ENCODE measurements at regions not wholly inside any gene's neighbourhood (a gene's known extent, or its start where the extent isn't known, plus 50 kb on each side); places are given as distances from the start of the nearest gene placed in this dataset.

DNA sequence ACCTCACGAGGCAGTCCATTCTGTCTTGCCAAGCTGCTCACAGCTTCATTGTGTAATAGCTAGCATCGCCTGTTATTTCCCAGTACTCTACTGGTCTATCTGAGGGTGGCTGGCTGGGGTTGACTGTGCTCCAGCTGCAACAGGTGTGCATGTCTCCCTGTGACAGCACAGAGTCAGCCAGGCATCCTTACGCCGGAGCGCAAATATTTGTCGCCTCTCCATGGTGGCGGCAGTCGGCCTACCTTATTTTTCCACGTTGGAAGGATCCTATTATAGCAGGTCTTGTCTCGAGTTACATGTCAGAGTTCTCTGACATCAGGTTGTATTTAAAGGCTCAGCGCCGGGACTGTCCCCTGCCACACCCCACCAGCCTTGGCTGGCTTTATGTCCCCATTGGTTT lies 307.1 kb downstream of the TLE3 start:
- H4K5ac ChIP-seq (ENCODE audit: low read depth, low read length), result no peak overlapping the region
- H2BK5ac ChIP-seq (ENCODE audit: low read depth, low read length, poor library complexity, severe bottlenecking), result no peak overlapping the region
- intact Hi-C loops (cut with micrococcal nuclease), result no loop called here
- H4K8ac ChIP-seq (ENCODE audit: low read depth in 2 of 2, low read length in 2 of 2), result no peak overlapping the region
- no peak overlapping the region for H4K91ac ChIP-seq (ENCODE audit: insufficient read depth, low read depth, low read length)
- no peak overlapping the region for H2BK120ac ChIP-seq (ENCODE audit: low read depth, low read length)
- no peak for DNase-seq
- 93% methylated on average over 9 of the region's 12 CpGs; no CpG with 5 or more reads in 1 of the 2 experiments for WGBS, 2 experiments (ENCODE audit: extremely low coverage in 2 of 2, insufficient read length in 1 of 2)
- H3K27me3 ChIP-seq (ENCODE audit: control insufficient read depth, insufficient read depth, low read length), result peaks cover 22% of the 10 kb centered on the region
- no peak overlapping the region for H3K9ac ChIP-seq (ENCODE audit: low read depth, low read length)
- H3K14ac ChIP-seq (replicated peaks; ENCODE audit: low read depth, low read length), result no peak overlapping the region
- H3K56ac ChIP-seq (ENCODE audit: extremely low read depth, insufficient read depth, low read length), result no peak overlapping the region
- no peak overlapping the region for H3K4me3 ChIP-seq (ENCODE audit: insufficient read depth, low read depth, low read length)
- no peak for ATAC-seq (ENCODE audit: low read depth)
- H2AK5ac ChIP-seq (ENCODE audit: low read depth, low read length), result no peak overlapping the region
- POLR2A ChIA-PET (ENCODE audit: unreplicated experiment), result no interaction called here
- H3K4ac ChIP-seq (ENCODE audit: low read depth, low read length), result no peak overlapping the region
- no peak overlapping the region for H3K27ac ChIP-seq (ENCODE audit: insufficient read depth, low read length)
- no peak overlapping the region for H3K18ac ChIP-seq (ENCODE audit: low read depth, low read length)
- peaks cover 7% of the 10 kb centered on the region for H3K9me1 ChIP-seq (ENCODE audit: insufficient read depth, low read length)
- H3K4me1 ChIP-seq (ENCODE audit: control insufficient read depth, insufficient read depth, low read length), result peaks cover 7% of the 10 kb centered on the region
- CTCF ChIA-PET, result no interaction called here
- no peak overlapping the region for H2BK20ac ChIP-seq (ENCODE audit: low read depth, low read length)
- TF ChIP-seq SMC3 (IDR thresholded peaks at IDR 0.05; ENCODE audit: low read depth, low read length), result no peak
- no peak for TF ChIP-seq RFX5 (IDR thresholded peaks at IDR 0.05; ENCODE audit: low read depth, low read length)
- TF ChIP-seq MAZ (IDR thresholded peaks at IDR 0.05; ENCODE audit: borderline replicate concordance, low read depth, low read length), result no peak
- TF ChIP-seq BHLHE40 (IDR thresholded peaks at IDR 0.05; ENCODE audit: low read depth, low read length), result no peak
- no peak overlapping the region for H2AK9ac ChIP-seq (replicated peaks; ENCODE audit: low read depth, low read length, poor library complexity)
- no peak overlapping the region for H3K23ac ChIP-seq (ENCODE audit: low read depth, low read length)
- in situ Hi-C loops (cut with MboI; ENCODE audit: low sequenced_read_pairs), result no loop called here
- no peak overlapping the region for H2BK15ac ChIP-seq (ENCODE audit: low read depth, low read length)
- H3K4me2 ChIP-seq (ENCODE audit: low read depth, low read length), result no peak overlapping the region
- H3K36me3 ChIP-seq (ENCODE audit: control insufficient read depth, insufficient read depth, low read length), result no peaks in the 10 kb centered on the region
- peaks cover 9% of the 10 kb centered on the region for H3K9me3 ChIP-seq (ENCODE audit: control insufficient read depth, insufficient read depth, low read length)
- dilution Hi-C loops (cut with HindIII; ENCODE audit: low sequenced_read_pairs, unreplicated experiment), result no loop called here
- BruUV-seq (replicated peaks), result no TSS peak
- no peak overlapping the region for H2AFZ ChIP-seq (replicated peaks; ENCODE audit: low read length, poor library complexity)
- H3K79me1 ChIP-seq (ENCODE audit: low read depth in 1 of 2, low read length in 2 of 2), result no peaks in the 10 kb centered on the region
- no peaks in the 10 kb centered on the region for H4K20me1 ChIP-seq (ENCODE audit: insufficient read depth, low read length)
